ENCODE measurements at regions not wholly inside any gene's neighbourhood (a gene's known extent, or its start where the extent isn't known, plus 50 kb on each side); places are given as distances from the start of the nearest gene placed in this dataset.

DNA sequence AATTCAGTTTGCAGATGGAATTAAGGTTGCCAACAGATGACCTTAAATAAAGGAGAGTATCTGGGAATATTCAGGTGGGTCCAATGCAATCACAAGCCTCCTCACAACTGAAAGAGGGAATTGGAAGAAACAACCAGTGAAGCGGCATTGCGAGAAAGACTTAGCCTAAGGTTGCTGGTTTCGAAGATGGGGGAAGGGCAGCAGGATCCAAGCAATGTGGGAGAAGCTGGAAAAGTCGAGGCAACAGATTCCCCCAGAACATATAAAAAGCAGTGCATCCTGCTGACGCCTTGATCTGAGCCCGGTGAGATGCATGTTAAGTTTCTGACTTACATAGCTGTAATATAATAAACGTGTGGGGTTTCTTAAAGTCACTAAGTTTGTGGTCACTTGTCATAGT is 162.5 kb downstream of the NDUFA10 start:
- no peak overlapping the region for H3K27ac ChIP-seq (ENCODE audit: extremely low read depth, low read depth, low read length)
- no peaks in the 10 kb centered on the region for H3K36me3 ChIP-seq (ENCODE audit: control insufficient read depth in 2 of 2, insufficient read depth in 1 of 2, low read length in 2 of 2)
- POLR2A ChIA-PET, result no interaction called here
- no peak for TF ChIP-seq ZNF548 (tag by site-specific recombination; IDR thresholded peaks at IDR 0.05)
- TF ChIP-seq, protein P1, sequence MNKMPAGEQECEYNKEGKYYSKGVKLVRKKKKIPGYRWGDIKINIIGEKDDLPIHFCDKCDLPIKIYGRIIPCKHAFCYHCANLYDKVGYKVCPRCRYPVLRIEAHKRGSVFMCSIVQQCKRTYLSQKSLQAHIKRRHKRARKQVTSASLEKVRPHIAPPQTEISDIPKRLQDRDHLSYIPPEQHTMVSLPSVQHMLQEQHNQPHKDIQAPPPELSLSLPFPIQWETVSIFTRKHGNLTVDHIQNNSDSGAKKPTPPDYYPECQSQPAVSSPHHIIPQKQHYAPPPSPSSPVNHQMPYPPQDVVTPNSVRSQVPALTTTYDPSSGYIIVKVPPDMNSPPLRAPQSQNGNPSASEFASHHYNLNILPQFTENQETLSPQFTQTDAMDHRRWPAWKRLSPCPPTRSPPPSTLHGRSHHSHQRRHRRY (tag by site-specific recombination; IDR thresholded peaks at IDR 0.05), result no peak
- TF ChIP-seq ZSCAN30 (tag by site-specific recombination; IDR thresholded peaks at IDR 0.05), result no peak
- TF ChIP-seq ZNF366 (tag by site-specific recombination; conservative IDR thresholded peaks at IDR 0.05), result no peak
- TF ChIP-seq OSR2 (tag by site-specific recombination; IDR thresholded peaks at IDR 0.05), result no peak
- no peak for TF ChIP-seq ZNF830 (tag by site-specific recombination; IDR thresholded peaks at IDR 0.05; ENCODE audit: low read depth)
- no peak for TF ChIP-seq ZNF521 (tag by site-specific recombination; IDR thresholded peaks at IDR 0.05)
- H3K9me3 ChIP-seq (ENCODE audit: control insufficient read depth, insufficient read depth, low read depth, low read length), result no peaks in the 10 kb centered on the region
- CTCF ChIA-PET, result no interaction called here
- no peaks in the 10 kb centered on the region for H3K4me1 ChIP-seq (ENCODE audit: control insufficient read depth, insufficient read depth, low read length)
- H3K4me3 ChIP-seq (ENCODE audit: low read depth, low read length), result no peak overlapping the region

DNA sequence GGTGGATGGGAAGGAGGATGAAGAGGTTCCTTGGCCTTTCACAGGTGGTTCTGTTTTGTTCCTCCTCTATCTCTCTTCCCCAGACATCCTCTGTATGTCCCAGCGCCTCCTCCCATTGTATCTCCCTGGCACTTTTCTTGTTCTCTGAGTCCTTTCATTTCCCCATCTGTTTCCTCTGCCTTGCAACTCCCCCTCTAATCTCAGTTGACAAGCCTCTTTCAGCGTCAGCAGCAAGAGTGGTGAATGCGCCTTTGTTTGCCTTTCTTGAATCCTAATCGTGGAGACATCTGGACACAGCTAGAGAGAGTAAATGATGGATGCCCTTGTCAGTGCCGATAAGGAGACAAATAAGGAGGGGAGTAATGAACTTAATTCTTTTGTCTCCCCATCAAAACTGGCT is 167.0 kb downstream of the NDUFA10 start:
- Histone ChIP-seq H3K27ac (ENCODE audit: extremely low read depth, low read depth, low read length) (no peak overlapping the region), H3K4me3 (ENCODE audit: low read depth, low read length) (no peak overlapping the region), H3K36me3 (ENCODE audit: control insufficient read depth in 2 of 2, insufficient read depth in 1 of 2, low read length in 2 of 2) (no peaks in the 10 kb centered on the region), H3K9me3 (ENCODE audit: control insufficient read depth, insufficient read depth, low read depth, low read length) (no peaks in the 10 kb centered on the region), H3K4me1 (ENCODE audit: control insufficient read depth, insufficient read depth, low read length) (no peaks in the 10 kb centered on the region)
- POLR2A ChIA-PET, result no interaction called here
- TF ChIP-seq MEIS1 (CRISPR knock-in tag; IDR thresholded peaks at IDR 0.05; ENCODE audit: borderline replicate concordance) (no peak), ZNF211 (tag by site-specific recombination; IDR thresholded peaks at IDR 0.05; ENCODE audit: low read depth) (no peak), RBAK (tag by site-specific recombination; IDR thresholded peaks at IDR 0.05) (no peak), GLI4 (tag by site-specific recombination; IDR thresholded peaks at IDR 0.05) (no peak), ZIC2 (tag by site-specific recombination; IDR thresholded peaks at IDR 0.05) (no peak), GLI2 (tag by site-specific recombination; IDR thresholded peaks at IDR 0.05; ENCODE audit: borderline replicate concordance, low read depth) (no peak), TCF7L2 (IDR thresholded peaks at IDR 0.05; ENCODE audit: borderline replicate concordance, low read depth, low read length) (no peak), ZNF626 (tag by site-specific recombination; IDR thresholded peaks at IDR 0.05) (no peak), ZNF664 (tag by site-specific recombination; IDR thresholded peaks at IDR 0.05) (no peak), ZBTB1 (tag by site-specific recombination; IDR thresholded peaks at IDR 0.05) (no peak)
- TF ChIP-seq, protein P2, sequence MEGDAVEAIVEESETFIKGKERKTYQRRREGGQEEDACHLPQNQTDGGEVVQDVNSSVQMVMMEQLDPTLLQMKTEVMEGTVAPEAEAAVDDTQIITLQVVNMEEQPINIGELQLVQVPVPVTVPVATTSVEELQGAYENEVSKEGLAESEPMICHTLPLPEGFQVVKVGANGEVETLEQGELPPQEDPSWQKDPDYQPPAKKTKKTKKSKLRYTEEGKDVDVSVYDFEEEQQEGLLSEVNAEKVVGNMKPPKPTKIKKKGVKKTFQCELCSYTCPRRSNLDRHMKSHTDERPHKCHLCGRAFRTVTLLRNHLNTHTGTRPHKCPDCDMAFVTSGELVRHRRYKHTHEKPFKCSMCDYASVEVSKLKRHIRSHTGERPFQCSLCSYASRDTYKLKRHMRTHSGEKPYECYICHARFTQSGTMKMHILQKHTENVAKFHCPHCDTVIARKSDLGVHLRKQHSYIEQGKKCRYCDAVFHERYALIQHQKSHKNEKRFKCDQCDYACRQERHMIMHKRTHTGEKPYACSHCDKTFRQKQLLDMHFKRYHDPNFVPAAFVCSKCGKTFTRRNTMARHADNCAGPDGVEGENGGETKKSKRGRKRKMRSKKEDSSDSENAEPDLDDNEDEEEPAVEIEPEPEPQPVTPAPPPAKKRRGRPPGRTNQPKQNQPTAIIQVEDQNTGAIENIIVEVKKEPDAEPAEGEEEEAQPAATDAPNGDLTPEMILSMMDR (tag by site-specific recombination; IDR thresholded peaks at IDR 0.05), result no peak
- CTCF ChIA-PET, result no interaction called here

DNA sequence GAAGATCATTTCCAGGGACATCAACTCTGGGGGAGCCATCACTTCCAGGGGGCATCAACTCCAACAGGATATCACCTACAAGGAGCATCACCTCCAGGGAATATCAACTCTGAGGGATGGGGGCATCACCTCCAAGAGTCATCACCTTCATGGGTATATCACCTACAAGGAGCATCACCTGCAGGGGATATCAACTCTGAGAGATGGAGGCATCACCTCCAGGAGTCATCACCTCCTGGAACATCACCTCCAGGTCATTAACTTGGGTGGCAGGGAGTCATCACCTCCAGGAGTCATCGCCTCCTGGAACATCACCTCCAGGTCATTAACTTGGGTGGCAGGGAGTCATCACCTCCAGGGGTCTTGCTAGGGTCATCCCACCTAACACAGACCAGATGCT is 167.6 kb downstream of the NDUFA10 start:
- Histone ChIP-seq H3K4me1 (ENCODE audit: control insufficient read depth, insufficient read depth, low read length) (no peaks in the 10 kb centered on the region), H3K4me3 (ENCODE audit: low read depth, low read length) (no peak overlapping the region), H3K36me3 (ENCODE audit: control insufficient read depth in 2 of 2, insufficient read depth in 1 of 2, low read length in 2 of 2) (no peaks in the 10 kb centered on the region), H3K9me3 (ENCODE audit: control insufficient read depth, insufficient read depth, low read depth, low read length) (no peaks in the 10 kb centered on the region), H3K27ac (ENCODE audit: extremely low read depth, low read depth, low read length) (no peak overlapping the region)
- CTCF ChIA-PET, result no interaction called here
- POLR2A ChIA-PET, result no interaction called here
- TF ChIP-seq, protein P3, sequence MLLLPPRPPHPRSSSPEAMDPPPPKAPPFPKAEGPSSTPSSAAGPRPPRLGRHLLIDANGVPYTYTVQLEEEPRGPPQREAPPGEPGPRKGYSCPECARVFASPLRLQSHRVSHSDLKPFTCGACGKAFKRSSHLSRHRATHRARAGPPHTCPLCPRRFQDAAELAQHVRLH (tag by site-specific recombination; IDR thresholded peaks at IDR 0.05), result no peak
- TF ChIP-seq ZNF624 (tag by site-specific recombination; IDR thresholded peaks at IDR 0.05), result no peak
- TF ChIP-seq, protein P4, sequence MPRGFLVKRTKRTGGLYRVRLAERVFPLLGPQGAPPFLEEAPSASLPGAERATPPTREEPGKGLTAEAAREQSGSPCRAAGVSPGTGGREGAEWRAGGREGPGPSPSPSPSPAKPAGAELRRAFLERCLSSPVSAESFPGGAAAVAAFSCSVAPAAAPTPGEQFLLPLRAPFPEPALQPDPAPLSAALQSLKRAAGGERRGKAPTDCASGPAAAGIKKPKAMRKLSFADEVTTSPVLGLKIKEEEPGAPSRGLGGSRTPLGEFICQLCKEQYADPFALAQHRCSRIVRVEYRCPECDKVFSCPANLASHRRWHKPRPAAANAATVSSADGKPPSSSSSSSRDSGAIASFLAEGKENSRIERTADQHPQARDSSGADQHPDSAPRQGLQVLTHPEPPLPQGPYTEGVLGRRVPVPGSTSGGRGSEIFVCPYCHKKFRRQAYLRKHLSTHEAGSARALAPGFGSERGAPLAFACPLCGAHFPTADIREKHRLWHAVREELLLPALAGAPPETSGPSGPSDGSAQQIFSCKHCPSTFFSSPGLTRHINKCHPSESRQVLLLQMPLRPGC (tag by site-specific recombination; IDR thresholded peaks at IDR 0.05), result no peak
- TF ChIP-seq, protein P5, sequence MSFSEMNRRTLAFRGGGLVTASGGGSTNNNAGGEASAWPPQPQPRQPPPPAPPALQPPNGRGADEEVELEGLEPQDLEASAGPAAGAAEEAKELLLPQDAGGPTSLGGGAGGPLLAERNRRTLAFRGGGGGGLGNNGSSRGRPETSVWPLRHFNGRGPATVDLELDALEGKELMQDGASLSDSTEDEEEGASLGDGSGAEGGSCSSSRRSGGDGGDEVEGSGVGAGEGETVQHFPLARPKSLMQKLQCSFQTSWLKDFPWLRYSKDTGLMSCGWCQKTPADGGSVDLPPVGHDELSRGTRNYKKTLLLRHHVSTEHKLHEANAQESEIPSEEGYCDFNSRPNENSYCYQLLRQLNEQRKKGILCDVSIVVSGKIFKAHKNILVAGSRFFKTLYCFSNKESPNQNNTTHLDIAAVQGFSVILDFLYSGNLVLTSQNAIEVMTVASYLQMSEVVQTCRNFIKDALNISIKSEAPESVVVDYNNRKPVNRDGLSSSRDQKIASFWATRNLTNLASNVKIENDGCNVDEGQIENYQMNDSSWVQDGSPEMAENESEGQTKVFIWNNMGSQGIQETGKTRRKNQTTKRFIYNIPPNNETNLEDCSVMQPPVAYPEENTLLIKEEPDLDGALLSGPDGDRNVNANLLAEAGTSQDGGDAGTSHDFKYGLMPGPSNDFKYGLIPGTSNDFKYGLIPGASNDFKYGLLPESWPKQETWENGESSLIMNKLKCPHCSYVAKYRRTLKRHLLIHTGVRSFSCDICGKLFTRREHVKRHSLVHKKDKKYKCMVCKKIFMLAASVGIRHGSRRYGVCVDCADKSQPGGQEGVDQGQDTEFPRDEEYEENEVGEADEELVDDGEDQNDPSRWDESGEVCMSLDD (tag by site-specific recombination; IDR thresholded peaks at IDR 0.05), result no peak
- TF ChIP-seq, protein P6, sequence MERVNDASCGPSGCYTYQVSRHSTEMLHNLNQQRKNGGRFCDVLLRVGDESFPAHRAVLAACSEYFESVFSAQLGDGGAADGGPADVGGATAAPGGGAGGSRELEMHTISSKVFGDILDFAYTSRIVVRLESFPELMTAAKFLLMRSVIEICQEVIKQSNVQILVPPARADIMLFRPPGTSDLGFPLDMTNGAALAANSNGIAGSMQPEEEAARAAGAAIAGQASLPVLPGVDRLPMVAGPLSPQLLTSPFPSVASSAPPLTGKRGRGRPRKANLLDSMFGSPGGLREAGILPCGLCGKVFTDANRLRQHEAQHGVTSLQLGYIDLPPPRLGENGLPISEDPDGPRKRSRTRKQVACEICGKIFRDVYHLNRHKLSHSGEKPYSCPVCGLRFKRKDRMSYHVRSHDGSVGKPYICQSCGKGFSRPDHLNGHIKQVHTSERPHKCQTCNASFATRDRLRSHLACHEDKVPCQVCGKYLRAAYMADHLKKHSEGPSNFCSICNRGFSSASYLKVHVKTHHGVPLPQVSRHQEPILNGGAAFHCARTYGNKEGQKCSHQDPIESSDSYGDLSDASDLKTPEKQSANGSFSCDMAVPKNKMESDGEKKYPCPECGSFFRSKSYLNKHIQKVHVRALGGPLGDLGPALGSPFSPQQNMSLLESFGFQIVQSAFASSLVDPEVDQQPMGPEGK (tag by site-specific recombination; IDR thresholded peaks at IDR 0.05), result no peak
- no peak for TF ChIP-seq ZNF311 (tag by site-specific recombination; IDR thresholded peaks at IDR 0.05; ENCODE audit: borderline replicate concordance)

Measured in HEK293 (cell line).